HepG2 (cell line): ENCODE measurements at regions not wholly inside any gene's neighbourhood (a gene's known extent, or its start where the extent isn't known, plus 50 kb on each side); places are given as distances from the start of the nearest gene placed in this dataset.

ENCODE experiments used
- ATAC-seq: fragments of 200-7000 bp; cut with Tn5 transposase; 3 replicates; pipeline ENCODE4 v1.9.1; 2020; ENCODE audit warnings: mild to moderate bottlenecking, moderate library complexity
- BruUV-seq: library from RNA; stranded (reverse); fragments of 400-500 nt; replicated peaks from 2 replicates; lab custom pipeline; 2021; lab: Mats Ljungman, UMichigan
- CTCF ChIA-PET: fragments of 300-600 bp; formaldehyde crosslinking; extraction: SDS; loops from one replicate; lab custom pipeline; 2021; ENCODE audit warnings: low total read pairs, inconsistent platforms, low intra/inter-chr PET ratio; lab: Yijun Ruan, JAX
- POLR2A ChIA-PET: fragments of 350-600 bp; sonication (Branson Sonifier 250); formaldehyde crosslinking; loops from one replicate; lab custom pipeline; 2020; ENCODE audit warnings: antibody characterized with exemption, inconsistent platforms; lab: Yijun Ruan, JAX
- DNase-seq: peaks from one replicate; pipeline ENCODE4 v3.0.0-alpha.2; 2015; ENCODE audit warnings: low spot score
- FAIRE-seq: peaks from 3 replicates; lab custom pipeline; 2011; peaks lifted over from hg19 to GRCh38; lab: Jason Lieb, UNC
- H2AFZ ChIP-seq: one replicate; pipeline ENCODE4 v1.6.1; 2011; ENCODE audit warnings: low read length, inconsistent platforms
- H3K27ac ChIP-seq: fragments of 300-600 bp; 3 replicates; pipeline ENCODE4 v1.8.0; 2011; ENCODE audit warnings: mixed run types, mild to moderate bottlenecking, mixed read lengths, low read length, inconsistent platforms; ENCODE audit not compliant: insufficient read depth; ENCODE audit errors: extremely low read length
- H3K27me3 ChIP-seq, 2 experiments: fragments of 200-600 bp in 1 of 2; 2 replicates in 1 of 2; 3 replicates in 1 of 2; pipeline versions ENCODE4 v1.6.0 to v1.8.0; 2011; ENCODE audit warnings: low read length in 2 of 2, mild to moderate bottlenecking in 2 of 2, moderate library complexity in 2 of 2, inconsistent platforms in 1 of 2; ENCODE audit not compliant: insufficient read depth in 2 of 2, control insufficient read depth in 1 of 2
- H3K36me3 ChIP-seq, 2 experiments: fragments of 200-600 bp in 1 of 2; replicated peaks in 1 of 2; 2 replicates in 1 of 2; 3 replicates in 1 of 2; pipeline versions ENCODE4 v1.5.1 to v1.8.0; 2011; ENCODE audit warnings: low read length in 2 of 2, inconsistent platforms in 1 of 2; ENCODE audit not compliant: insufficient read depth in 2 of 2, control insufficient read depth in 1 of 2
- H3K4me1 ChIP-seq: 2 replicates; pipeline ENCODE4 v1.5.1; 2012; ENCODE audit warnings: low read length, inconsistent platforms; ENCODE audit not compliant: insufficient read depth
- H3K4me2 ChIP-seq: 2 replicates; pipeline ENCODE4 v1.6.0; 2011; ENCODE audit warnings: low read depth, low read length, inconsistent platforms
- H3K4me3 ChIP-seq, 3 experiments: fragments of 200-600 bp in 1 of 3; sonication (generic), shearing (Covaris generic) in 1 of 3; replicated peaks in 1 of 3; 2 replicates each; pipeline ENCODE4 v1.5.1; 2011 to 2016; ENCODE audit warnings: low read length in 3 of 3, inconsistent platforms in 2 of 3, low read depth in 2 of 3, mild to moderate bottlenecking in 2 of 3, control low read depth in 1 of 3, mixed read lengths in 1 of 3; ENCODE audit not compliant: insufficient read depth in 1 of 3
- H3K79me2 ChIP-seq: one replicate; pipeline ENCODE4 v1.6.1; 2011; ENCODE audit warnings: low read length, inconsistent platforms; ENCODE audit not compliant: insufficient read depth
- H3K9ac ChIP-seq: 2 replicates; pipeline ENCODE4 v1.6.0; 2011; ENCODE audit warnings: mild to moderate bottlenecking, low read depth, low read length, inconsistent platforms; ENCODE audit not compliant: insufficient read depth
- H3K9me3 ChIP-seq: 2 replicates; pipeline ENCODE4 v1.5.1; 2012; ENCODE audit warnings: mild to moderate bottlenecking, low read length
- H4K20me1 ChIP-seq: 2 replicates; pipeline ENCODE4 v1.6.0; 2011; ENCODE audit warnings: inconsistent platforms, mild to moderate bottlenecking, low read length, moderate library complexity; ENCODE audit not compliant: insufficient read depth
- AHDC1 ChIP-seq: sonication (generic); formaldehyde crosslinking; IDR thresholded peaks from 2 replicates; pipeline ENCODE4 v1.5.1; 2020; ENCODE audit warnings: mild to moderate bottlenecking, missing genetic modification reagents, borderline replicate concordance
- CBFB ChIP-seq: sonication (generic); formaldehyde crosslinking; IDR thresholded peaks from 2 replicates; pipeline ENCODE4 v1.4.0; 2020; ENCODE audit warnings: missing genetic modification reagents
- FOXK1 ChIP-seq: sonication (generic); formaldehyde crosslinking; IDR thresholded peaks from 2 replicates; pipeline ENCODE4 v1.4.0; 2020; ENCODE audit warnings: low read depth, missing genetic modification reagents, borderline replicate concordance
- MAFF ChIP-seq: IDR thresholded peaks from 2 replicates; pipeline ENCODE4 v1.6.1; 2011; ENCODE audit warnings: low read depth, low read length, improper control_type of control experiment
- MAFK ChIP-seq, 2 experiments: IDR thresholded peaks in 1 of 2; conservative IDR thresholded peaks in 1 of 2; 2 replicates each; pipeline ENCODE4 v1.6.1; 2011; ENCODE audit warnings: improper control_type of control experiment in 2 of 2, low read length in 2 of 2
- RFXAP ChIP-seq: sonication (generic); formaldehyde crosslinking; IDR thresholded peaks from 2 replicates; pipeline ENCODE4 v1.4.0; 2020; ENCODE audit warnings: missing genetic modification reagents, borderline replicate concordance
- ZNF124 ChIP-seq: sonication (generic); formaldehyde crosslinking; IDR thresholded peaks from 2 replicates; pipeline ENCODE4 v1.4.0; 2020; ENCODE audit warnings: missing genetic modification reagents
- ZNF136 ChIP-seq: sonication (generic); formaldehyde crosslinking; IDR thresholded peaks from 2 replicates; pipeline ENCODE4 v1.8.1; 2022; ENCODE audit warnings: low read depth, mild to moderate bottlenecking, moderate library complexity, missing genetic modification reagents
- ZNF276 ChIP-seq: sonication (generic); formaldehyde crosslinking; IDR thresholded peaks from 2 replicates; pipeline ENCODE4 v1.4.0; 2020; ENCODE audit warnings: mild to moderate bottlenecking, low read depth, missing genetic modification reagents
- ZNF282 ChIP-seq: fragments of 450-650 bp; IDR thresholded peaks from 2 replicates; pipeline ENCODE4 v1.6.1; 2018; ENCODE audit not compliant: partially characterized antibody
- ZNF343 ChIP-seq: sonication (generic); formaldehyde crosslinking; IDR thresholded peaks from 2 replicates; pipeline ENCODE4 v1.4.0; 2020; ENCODE audit warnings: mild to moderate bottlenecking, missing genetic modification reagents
- ZNF691 ChIP-seq: sonication (generic); formaldehyde crosslinking; IDR thresholded peaks from 2 replicates; pipeline ENCODE4 v1.4.0; 2020; ENCODE audit warnings: missing genetic modification reagents, low read depth, mild to moderate bottlenecking, borderline replicate concordance
- ZNF710 ChIP-seq: sonication (generic); formaldehyde crosslinking; IDR thresholded peaks from 2 replicates; pipeline ENCODE4 v1.5.0; 2020; ENCODE audit warnings: mild to moderate bottlenecking, missing genetic modification reagents, borderline replicate concordance
- WGBS: methylation state at CpG from one replicate; pipeline ENCODE4 v1.1.6; 2017; ENCODE audit warnings: low lambda C conversion rate; 5-methylcytosine and 5-hydroxymethylcytosine counted together
- in situ Hi-C: cut with HindIII; loops from 2 replicates; pipeline ENCODE4 v1.10.0; 2017; ENCODE audit warnings: low pct_unique_long_range_greater_than_20kb; ENCODE audit not compliant: extremely low pct_ligation_motif_present
- intact Hi-C: fragments of 100-400 bp; cut with micrococcal nuclease; formaldehyde crosslinking; loops from one replicate; pipeline ENCODE4 v1.10.0; 2022; ENCODE audit not compliant: unreplicated experiment

GRCh38 chr1:193580419-193580818, 394.0 kb upstream of the B3GALT2 start:
- CTCF ChIA-PET, result no interaction called here
- 4% methylated on average over 3 of the region's 3 CpGs for WGBS
- no TSS peak for BruUV-seq
- no peaks in the 10 kb centered on the region for H3K79me2 ChIP-seq
- ATAC-seq, result no peak
- no peak for TF ChIP-seq ZNF124 (CRISPR knock-in tag)
- TF ChIP-seq RFXAP (CRISPR knock-in tag), result no peak
- TF ChIP-seq ZNF691 (CRISPR knock-in tag), result no peak
- no peak for TF ChIP-seq CBFB (CRISPR knock-in tag)
- TF ChIP-seq MAFF, result peak; percentile 70
- no peak for TF ChIP-seq ZNF343 (CRISPR knock-in tag)
- TF ChIP-seq ZNF276, result no peak
- no peak for TF ChIP-seq FOXK1 (CRISPR knock-in tag)
- TF ChIP-seq MAFK (conservative IDR thresholded peaks at IDR 0.05 in 1 of 2, IDR thresholded peaks at IDR 0.05 in 1 of 2; ENCODE audit: low read length in 2 of 2), result peak; percentile 59 to 77; a peak in 3 of 4 replicates
- TF ChIP-seq ZNF136, result no peak
- TF ChIP-seq AHDC1 (CRISPR knock-in tag), result no peak
- no peak for TF ChIP-seq ZNF710 (CRISPR knock-in tag)
- TF ChIP-seq ZNF282, result no peak
- TF ChIP-seq, all 625 proteins: peak for 2
- in situ Hi-C loops (no loop called here), intact Hi-C loops (no loop called here)
- no peak overlapping the region for H3K4me2 ChIP-seq
- H3K4me3 ChIP-seq, result no peak overlapping the region
- no peak overlapping the region for H3K9ac ChIP-seq
- no peaks in the 10 kb centered on the region for H4K20me1 ChIP-seq
- no peak overlapping the region for H2AFZ ChIP-seq
- FAIRE-seq, result no peak
- DNase-seq, result no peak
- POLR2A ChIA-PET, result no interaction called here
- no peaks in the 10 kb centered on the region for H3K4me1 ChIP-seq
- no peak overlapping the region for H3K27ac ChIP-seq
- no peaks in the 10 kb centered on the region for H3K9me3 ChIP-seq
- H3K36me3 ChIP-seq, result no peaks in the 10 kb centered on the region
- H3K27me3 ChIP-seq, result no peaks in the 10 kb centered on the region
